ENCODE measurements at regions not wholly inside any gene's neighbourhood (a gene's known extent, or its start where the extent isn't known, plus 50 kb on each side); places are given as distances from the start of the nearest gene placed in this dataset.

DNA sequence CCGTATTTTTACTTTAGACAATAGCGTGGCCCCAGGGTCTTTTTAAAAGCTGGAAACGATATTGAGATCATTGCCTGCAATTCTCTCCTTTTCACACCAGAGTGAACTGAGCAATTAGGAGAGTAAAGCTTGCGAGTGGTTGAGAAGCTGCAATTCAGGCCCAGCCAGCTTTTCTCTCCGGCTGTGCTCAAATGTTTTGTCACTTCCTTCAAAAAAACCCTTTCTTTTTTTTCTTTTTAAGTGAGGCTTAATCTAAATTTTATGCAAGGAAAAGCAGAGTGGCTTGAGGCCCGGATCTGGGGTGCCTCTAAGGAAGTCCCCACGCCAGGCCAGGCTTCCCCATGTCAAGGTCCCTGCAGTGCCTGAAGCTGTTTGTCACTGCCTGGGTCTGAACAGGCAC lies 433.9 kb downstream of the GLRX3 start:
- DNase-seq (ENCODE audit: low spot score in 2 of 2): no peak
- no peaks in the 10 kb centered on the region for H3K36me3 ChIP-seq
- intact Hi-C loops (cut with DNase I): no loop called here
- H3K4me3 ChIP-seq: no peak overlapping the region
- no peaks in the 10 kb centered on the region for H3K4me1 ChIP-seq
- H3K9me3 ChIP-seq: no peaks in the 10 kb centered on the region
- H3K27ac ChIP-seq: no peak overlapping the region
- TF ChIP-seq CTCF (IDR thresholded peaks at IDR 0.05): no peak
- no peaks in the 10 kb centered on the region for H3K27me3 ChIP-seq

DNA sequence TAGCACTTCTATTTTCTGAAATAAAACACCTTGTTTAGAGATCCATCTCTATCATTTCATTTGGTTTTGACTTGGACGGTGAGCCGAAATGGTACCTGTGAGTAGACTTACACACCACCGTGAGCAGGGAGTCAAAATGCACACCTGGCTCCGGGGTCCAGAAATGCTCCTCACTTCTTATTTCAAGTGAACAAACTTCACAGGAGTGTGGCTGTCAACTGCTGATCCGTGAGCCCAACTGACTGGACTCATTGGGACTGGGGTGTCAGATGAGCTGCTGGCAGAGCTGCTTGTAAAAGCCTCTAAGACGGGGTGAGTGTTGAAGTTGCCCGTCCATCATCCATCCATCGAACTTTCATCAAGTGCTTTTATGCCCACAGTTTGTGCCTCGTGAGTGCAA lies 435.5 kb downstream of the GLRX3 start:
- no peak for DNase-seq (ENCODE audit: low spot score in 2 of 2)
- H3K27ac ChIP-seq: no peak overlapping the region
- H3K27me3 ChIP-seq: no peaks in the 10 kb centered on the region
- TF ChIP-seq CTCF (IDR thresholded peaks at IDR 0.05): no peak
- no peak overlapping the region for H3K4me3 ChIP-seq
- H3K4me1 ChIP-seq: no peaks in the 10 kb centered on the region
- intact Hi-C loops (cut with DNase I): no loop called here
- no peaks in the 10 kb centered on the region for H3K9me3 ChIP-seq
- H3K36me3 ChIP-seq: no peaks in the 10 kb centered on the region

GRCh38 chr10:130573446-130573845 lies 437.3 kb downstream of the GLRX3 start:
- intact Hi-C loops (cut with DNase I): no loop called here
- Histone ChIP-seq H3K4me1 (no peaks in the 10 kb centered on the region), H3K9me3 (no peaks in the 10 kb centered on the region), H3K27me3 (no peaks in the 10 kb centered on the region), H3K27ac (no peak overlapping the region), H3K36me3 (no peaks in the 10 kb centered on the region), H3K4me3 (no peak overlapping the region)
- TF ChIP-seq CTCF (IDR thresholded peaks at IDR 0.05): no peak
- DNase-seq (ENCODE audit: low spot score in 2 of 2): no peak

GRCh38 chr10:130575756-130576285 lies 439.6 kb downstream of the GLRX3 start:
- intact Hi-C loops (cut with DNase I): no loop called here
- no peaks in the 10 kb centered on the region for H3K36me3 ChIP-seq
- no peak overlapping the region for H3K4me3 ChIP-seq
- no peak overlapping the region for H3K27ac ChIP-seq
- no peak for TF ChIP-seq CTCF (IDR thresholded peaks at IDR 0.05)
- H3K4me1 ChIP-seq: no peaks in the 10 kb centered on the region
- no peaks in the 10 kb centered on the region for H3K9me3 ChIP-seq
- no peaks in the 10 kb centered on the region for H3K27me3 ChIP-seq
- DNase-seq (ENCODE audit: low spot score in 2 of 2): no peak

- intact Hi-C loops (cut with DNase I): no loop called here
- no peak for DNase-seq (ENCODE audit: low spot score in 2 of 2)
- no peaks in the 10 kb centered on the region for H3K27me3 ChIP-seq
- H3K27ac ChIP-seq: no peak overlapping the region
- H3K4me3 ChIP-seq: no peak overlapping the region
- no peak for TF ChIP-seq CTCF (IDR thresholded peaks at IDR 0.05)
- H3K4me1 ChIP-seq: no peaks in the 10 kb centered on the region
- H3K9me3 ChIP-seq: no peaks in the 10 kb centered on the region
- no peaks in the 10 kb centered on the region for H3K36me3 ChIP-seq
Observed at GRCh38 chr10:130576427-130576826, 440.2 kb downstream of the GLRX3 start.

DNA sequence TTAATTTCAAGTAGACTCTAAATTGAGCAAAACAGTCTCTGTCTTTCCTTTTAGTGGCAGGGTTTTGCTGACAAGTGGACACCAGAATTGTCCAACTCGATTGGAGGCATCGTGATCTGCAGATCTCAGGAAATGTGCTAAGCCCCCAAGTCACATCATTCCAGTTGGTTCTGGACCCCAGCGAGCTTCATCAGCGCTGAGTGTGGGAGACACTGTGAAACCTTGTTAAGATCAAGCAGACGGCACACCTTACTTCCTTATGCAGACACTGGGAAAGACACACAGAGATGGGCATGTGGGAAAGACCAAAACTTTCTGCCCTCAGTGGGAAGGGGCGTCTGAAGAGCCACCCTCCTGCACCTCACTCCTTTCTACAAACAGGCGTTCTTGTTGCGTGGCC lies 440.8 kb downstream of the GLRX3 start:
- DNase-seq (ENCODE audit: low spot score in 2 of 2): no peak
- TF ChIP-seq CTCF (IDR thresholded peaks at IDR 0.05): no peak
- no peaks in the 10 kb centered on the region for H3K27me3 ChIP-seq
- no peaks in the 10 kb centered on the region for H3K9me3 ChIP-seq
- H3K4me3 ChIP-seq: no peak overlapping the region
- intact Hi-C loops (cut with DNase I): no loop called here
- no peaks in the 10 kb centered on the region for H3K4me1 ChIP-seq
- no peak overlapping the region for H3K27ac ChIP-seq
- H3K36me3 ChIP-seq: no peaks in the 10 kb centered on the region

Measured in ascending aorta (tissue), 2 donors.